SU-DHL-6 (cell line): ENCODE measurements at regions not wholly inside any gene's neighbourhood (a gene's known extent, or its start where the extent isn't known, plus 50 kb on each side); places are given as distances from the start of the nearest gene placed in this dataset.

Experiments used
- H2AFZ ChIP-seq: fragments of 200-600 bp; sonication (generic); 2 replicates; pipeline ENCODE4 v1.6.1; 2014; ENCODE audit warnings: low read depth, mild to moderate bottlenecking, moderate library complexity, mixed read lengths, antibody characterized with exemption, low read length; ENCODE audit not compliant: severe bottlenecking
- H3F3A ChIP-seq: fragments of 200-600 bp; shearing (Covaris generic); 2 replicates; pipeline ENCODE4 v1.6.0; 2016; ENCODE audit warnings: antibody characterized with exemption, mild to moderate bottlenecking; ENCODE audit not compliant: insufficient read depth
- H3K27ac ChIP-seq: fragments of 200-600 bp; sonication (generic); 2 replicates; pipeline ENCODE4 v1.5.1; 2016; ENCODE audit warnings: low read depth, mild to moderate bottlenecking, low read length, moderate library complexity, mixed read lengths
- H3K27me3 ChIP-seq: fragments of 200-600 bp; sonication (generic), shearing (Covaris generic); 2 replicates; pipeline ENCODE4 v1.6.0; 2014; ENCODE audit warnings: mild to moderate bottlenecking, low read length
- H3K36me3 ChIP-seq: fragments of 200-600 bp; sonication (generic); 2 replicates; pipeline ENCODE4 v1.6.1; 2014; ENCODE audit warnings: mild to moderate bottlenecking, low read length, mixed read lengths
- H3K4me2 ChIP-seq: fragments of 300-600, 200-600 bp; shearing (Covaris generic), sonication (generic); 2 replicates; pipeline ENCODE4 v1.6.0; 2014; ENCODE audit warnings: low read length, low read depth, mild to moderate bottlenecking; ENCODE audit not compliant: poor library complexity, severe bottlenecking
- H3K4me3 ChIP-seq: fragments of 200-600 bp; sonication (generic); 2 replicates; pipeline ENCODE4 v1.5.1; 2014; ENCODE audit warnings: antibody characterized with exemption, low read length, mild to moderate bottlenecking, mixed read lengths; ENCODE audit not compliant: insufficient read depth, poor library complexity, severe bottlenecking
- H3K79me2 ChIP-seq: fragments of 200-600 bp; sonication (generic); 2 replicates; pipeline ENCODE4 v1.6.1; 2014; ENCODE audit warnings: mild to moderate bottlenecking, low read length, moderate library complexity; ENCODE audit not compliant: insufficient read depth
- H3K9ac ChIP-seq: fragments of 200-600 bp; sonication (generic); 2 replicates; pipeline ENCODE4 v1.7.0; 2014; ENCODE audit warnings: mild to moderate bottlenecking, low read length
- H3K9me2 ChIP-seq: fragments of 200-600 bp; sonication (generic); replicated peaks from 2 replicates; pipeline ENCODE4 v1.6.1; 2014; ENCODE audit warnings: low read length; ENCODE audit not compliant: insufficient read depth
- H3K9me3 ChIP-seq: fragments of 200-600 bp; sonication (generic); 2 replicates; pipeline ENCODE4 v1.6.1; 2014; ENCODE audit warnings: low read length, mixed read lengths; ENCODE audit not compliant: insufficient read depth
- H4K20me1 ChIP-seq: fragments of 200-600 bp; sonication (generic); 2 replicates; pipeline ENCODE4 v1.6.1; 2014; ENCODE audit warnings: low read depth, mild to moderate bottlenecking, antibody characterized with exemption, low read length, moderate library complexity, mixed read lengths
- EZH2phosphoT487 ChIP-seq: fragments of 200-600 bp; sonication (generic), shearing (Covaris generic); conservative IDR thresholded peaks from 2 replicates; pipeline ENCODE4 v1.6.1; 2018; ENCODE audit warnings: mild to moderate bottlenecking, antibody characterized with exemption, low read length, moderate library complexity, mixed read lengths
- TF ChIP-seq, protein P1 (sequence below): fragments of 200-600 bp; sonication (generic); IDR thresholded peaks from one replicate; pipeline ENCODE4 v1.5.1; 2017; ENCODE audit warnings: antibody characterized with exemption, mild to moderate bottlenecking, low read length, moderate library complexity; ENCODE audit not compliant: insufficient read depth, poor library complexity, severe bottlenecking

DNA sequence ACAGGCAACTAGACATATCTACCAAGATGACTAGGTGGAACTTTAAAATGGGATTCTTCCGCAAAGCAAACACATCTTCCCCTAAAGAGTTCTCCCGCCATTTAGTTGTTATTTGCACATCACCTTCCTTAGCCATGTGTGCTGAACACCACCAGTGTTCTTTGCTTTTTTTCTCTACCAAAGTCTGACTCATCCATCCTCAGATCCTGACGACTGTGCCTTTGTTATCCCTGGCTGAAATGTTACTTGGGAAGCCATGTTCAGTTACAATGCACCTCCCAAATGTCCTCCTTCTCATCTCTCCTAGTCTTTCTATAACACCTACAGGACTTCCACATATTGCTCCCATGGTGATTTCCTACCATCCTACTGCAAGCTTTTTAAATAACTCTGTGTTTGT, 593.5 kb upstream of the ARID1B start:
- Histone ChIP-seq H3F3A (no peaks in the 10 kb centered on the region), H3K27ac (no peak overlapping the region), H2AFZ (no peak overlapping the region), H3K36me3 (no peaks in the 10 kb centered on the region), H3K9ac (no peak overlapping the region), H3K79me2 (no peaks in the 10 kb centered on the region), H3K9me3 (no peaks in the 10 kb centered on the region), H3K9me2 (no peaks in the 10 kb centered on the region), H3K4me2 (no peak overlapping the region), H3K27me3 (no peaks in the 10 kb centered on the region), H4K20me1 (no peaks in the 10 kb centered on the region), H3K4me3 (no peak overlapping the region)
- TF ChIP-seq EZH2phosphoT487: no peak
- TF ChIP-seq, protein P1, sequence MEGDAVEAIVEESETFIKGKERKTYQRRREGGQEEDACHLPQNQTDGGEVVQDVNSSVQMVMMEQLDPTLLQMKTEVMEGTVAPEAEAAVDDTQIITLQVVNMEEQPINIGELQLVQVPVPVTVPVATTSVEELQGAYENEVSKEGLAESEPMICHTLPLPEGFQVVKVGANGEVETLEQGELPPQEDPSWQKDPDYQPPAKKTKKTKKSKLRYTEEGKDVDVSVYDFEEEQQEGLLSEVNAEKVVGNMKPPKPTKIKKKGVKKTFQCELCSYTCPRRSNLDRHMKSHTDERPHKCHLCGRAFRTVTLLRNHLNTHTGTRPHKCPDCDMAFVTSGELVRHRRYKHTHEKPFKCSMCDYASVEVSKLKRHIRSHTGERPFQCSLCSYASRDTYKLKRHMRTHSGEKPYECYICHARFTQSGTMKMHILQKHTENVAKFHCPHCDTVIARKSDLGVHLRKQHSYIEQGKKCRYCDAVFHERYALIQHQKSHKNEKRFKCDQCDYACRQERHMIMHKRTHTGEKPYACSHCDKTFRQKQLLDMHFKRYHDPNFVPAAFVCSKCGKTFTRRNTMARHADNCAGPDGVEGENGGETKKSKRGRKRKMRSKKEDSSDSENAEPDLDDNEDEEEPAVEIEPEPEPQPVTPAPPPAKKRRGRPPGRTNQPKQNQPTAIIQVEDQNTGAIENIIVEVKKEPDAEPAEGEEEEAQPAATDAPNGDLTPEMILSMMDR: no peak

DNA sequence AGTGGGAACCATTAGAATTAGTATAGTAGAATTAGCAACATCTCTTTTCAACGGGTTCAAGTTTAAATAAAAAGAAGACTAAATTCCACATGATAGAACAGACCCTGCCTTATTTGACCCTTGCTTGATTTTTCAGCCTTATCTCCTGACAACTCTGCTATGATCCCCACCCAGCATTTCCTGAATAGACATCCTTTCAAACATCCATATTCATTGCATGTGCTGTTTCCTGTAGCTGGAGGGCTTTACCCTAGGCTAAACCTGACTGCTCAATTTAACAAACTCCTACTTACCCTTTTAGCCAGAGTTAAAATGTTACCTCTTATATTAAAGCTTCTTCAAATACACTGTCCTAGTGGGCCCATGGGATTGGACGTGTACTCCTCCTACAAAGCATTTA, 594.8 kb upstream of the ARID1B start:
- H3K27me3 ChIP-seq: no peaks in the 10 kb centered on the region
- H3K4me2 ChIP-seq: no peak overlapping the region
- H3F3A ChIP-seq: no peaks in the 10 kb centered on the region
- H3K36me3 ChIP-seq: no peaks in the 10 kb centered on the region
- H3K9me2 ChIP-seq: no peaks in the 10 kb centered on the region
- H3K4me3 ChIP-seq: no peak overlapping the region
- H3K9me3 ChIP-seq: no peaks in the 10 kb centered on the region
- H3K27ac ChIP-seq: no peak overlapping the region
- no peak for TF ChIP-seq EZH2phosphoT487
- TF ChIP-seq, protein P1: no peak
- H3K9ac ChIP-seq: no peak overlapping the region
- H3K79me2 ChIP-seq: no peaks in the 10 kb centered on the region
- H4K20me1 ChIP-seq: no peaks in the 10 kb centered on the region
- H2AFZ ChIP-seq: no peak overlapping the region

DNA sequence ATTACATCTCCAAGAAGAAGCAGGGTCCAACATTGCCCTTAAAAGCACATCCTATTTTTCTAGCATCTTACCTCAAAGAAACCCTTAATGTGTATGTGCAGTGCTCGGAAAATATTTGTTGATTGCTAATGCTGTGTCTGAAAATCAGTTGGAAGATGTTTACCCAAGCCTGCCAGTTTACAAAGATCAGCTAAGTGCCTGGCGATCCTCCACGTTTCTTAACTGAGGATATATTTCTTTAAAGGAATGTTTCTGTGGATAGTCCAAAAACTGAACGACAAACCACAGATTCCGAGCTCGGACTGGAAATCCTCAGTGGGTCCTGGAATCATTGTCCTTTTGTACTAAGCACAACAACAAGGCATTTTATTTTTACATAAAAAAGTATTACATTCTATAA, 595.7 kb upstream of the ARID1B start:
- Histone ChIP-seq H3K4me3 (no peak overlapping the region), H3K27ac (no peak overlapping the region), H2AFZ (no peak overlapping the region)

More for the DNA sequence above, 595.7 kb upstream of the ARID1B start:
- Histone ChIP-seq H3K4me2 (no peak overlapping the region), H3F3A (no peaks in the 10 kb centered on the region), H3K36me3 (no peaks in the 10 kb centered on the region), H3K27me3 (no peaks in the 10 kb centered on the region), H3K79me2 (no peaks in the 10 kb centered on the region), H4K20me1 (no peaks in the 10 kb centered on the region), H3K9ac (no peak overlapping the region), H3K9me3 (no peaks in the 10 kb centered on the region), H3K9me2 (no peaks in the 10 kb centered on the region)
- TF ChIP-seq EZH2phosphoT487: no peak
- TF ChIP-seq, protein P1: no peak
